ENCODE measurements at regions not wholly inside any gene's neighbourhood (a gene's known extent, or its start where the extent isn't known, plus 50 kb on each side); places are given as distances from the start of the nearest gene placed in this dataset.

GRCh38 chr4:4689694-4690440 is 148.0 kb upstream of the STX18 start:
- DNase-seq, result no peak

- no peak for DNase-seq
These were observed 146.3 kb upstream of the STX18 start for GRCh38 chr4:4687935-4688727.

GRCh38 chr4:4687100-4687499 is 145.3 kb upstream of the STX18 start:
- DNase-seq, result no peak

GRCh38 chr4:4685810-4686795 is 144.3 kb upstream of the STX18 start:
- no peak for DNase-seq

- DNase-seq, result no peak
These were observed 139.8 kb upstream of the STX18 start for GRCh38 chr4:4681653-4682052.

GRCh38 chr4:4680758-4681157 is 138.9 kb upstream of the STX18 start:
- no peak for DNase-seq

GRCh38 chr4:4680243-4680642 is 138.4 kb upstream of the STX18 start:
- DNase-seq, result no peak

- DNase-seq, result peak; percentile 19
These were observed 136.0 kb upstream of the STX18 start for GRCh38 chr4:4677556-4678522.

GRCh38 chr4:4675641-4676040 is 133.8 kb upstream of the STX18 start:
- DNase-seq, result no peak

GRCh38 chr4:4675051-4675581 is 133.3 kb upstream of the STX18 start:
- DNase-seq, result no peak

GRCh38 chr4:4673070-4673469 is 131.2 kb upstream of the STX18 start:
- DNase-seq, result no peak

GRCh38 chr4:4672402-4672801 is 130.6 kb upstream of the STX18 start:
- DNase-seq, result no peak

GRCh38 chr4:4671774-4672349 is 130.0 kb upstream of the STX18 start:
- DNase-seq, result no peak

- no peak for DNase-seq
These were observed 129.0 kb upstream of the STX18 start for GRCh38 chr4:4670869-4671268.

GRCh38 chr4:4668355-4669210 is 126.7 kb upstream of the STX18 start:
- no peak for DNase-seq

- DNase-seq, result no peak
These were observed 125.8 kb upstream of the STX18 start for GRCh38 chr4:4667622-4668081.

GRCh38 chr4:4666693-4667621 is 125.1 kb upstream of the STX18 start:
- DNase-seq, result no peak

GRCh38 chr4:4666187-4666586 is 124.3 kb upstream of the STX18 start:
- no peak for DNase-seq

- DNase-seq, result no peak
These were observed 122.4 kb upstream of the STX18 start for GRCh38 chr4:4664234-4664633.
